SK-N-MC (cell line): ENCODE measurements at regions not wholly inside any gene's neighbourhood (a gene's known extent, or its start where the extent isn't known, plus 50 kb on each side); places are given as distances from the start of the nearest gene placed in this dataset.
"Not testable (repeated sequence)": the region's sequence is repeated elsewhere in the genome, so short reads cannot be mapped to it uniquely, and the experiment has no call there.

Experiments used
- DNase-seq: peaks from one replicate; pipeline ENCODE4 v3.0.0-alpha.2; 2011; ENCODE audit warnings: low read depth, low spot score
- H3K27ac ChIP-seq: fragments of 200-600 bp; sonication (generic); 2 replicates; pipeline ENCODE4 v1.5.1; 2016; ENCODE audit warnings: mixed run types
- H3K36me3 ChIP-seq: fragments of 200-600 bp; sonication (generic); 2 replicates; pipeline ENCODE4 v1.6.1; 2017; ENCODE audit warnings: antibody characterized with exemption, low read length, mixed read lengths; ENCODE audit not compliant: insufficient read depth
- H3K4me3 ChIP-seq: fragments of 200-600 bp; sonication (generic); 2 replicates; pipeline ENCODE4 v1.5.1; 2016
- H3K9ac ChIP-seq: fragments of 200-600 bp; sonication (generic); 2 replicates; pipeline ENCODE4 v1.8.0; 2017; ENCODE audit warnings: mixed run types, mixed read lengths; ENCODE audit not compliant: insufficient read length
- H3K9me3 ChIP-seq: fragments of 200-600 bp; sonication (generic); 2 replicates; pipeline ENCODE4 v1.6.1; 2017; ENCODE audit warnings: low read depth, mild to moderate bottlenecking, antibody characterized with exemption, low read length, moderate library complexity, mixed read lengths
- EZH2 ChIP-seq: fragments of 200-600 bp; sonication (generic); IDR thresholded peaks from one replicate; pipeline ENCODE4 v1.6.1; 2017; ENCODE audit warnings: antibody characterized with exemption
- FOXP2 ChIP-seq: optimal IDR thresholded peaks from 2 replicates; pipeline ENCODE3; 2011; ENCODE audit warnings: mild to moderate bottlenecking, moderate library complexity; ENCODE audit not compliant: insufficient read depth; ENCODE audit errors: extremely low read length, control extremely low read depth
- POLR2AphosphoS5 ChIP-seq: IDR thresholded peaks from 2 replicates; pipeline ENCODE4 v1.6.1; 2012; ENCODE audit warnings: mild to moderate bottlenecking, low read depth, low read length, borderline replicate concordance

GRCh38 chr7:131031099-131031868 is 296.4 kb upstream of the MKLN1 start:
- no peak for DNase-seq
- H3K4me3 ChIP-seq: no peak overlapping the region
- H3K9ac ChIP-seq: peak overlapping the region; percentile 22
- TF ChIP-seq EZH2: no peak
- no peak for TF ChIP-seq POLR2AphosphoS5
- TF ChIP-seq FOXP2: no peak
- H3K36me3 ChIP-seq: peaks cover 4% of the 10 kb centered on the region; the same call in 1 of the 2 replicates
- no peaks in the 10 kb centered on the region for H3K9me3 ChIP-seq
- peak overlapping the region; percentile 79 for H3K27ac ChIP-seq

GRCh38 chr7:131032786-131033185 is 294.9 kb upstream of the MKLN1 start:
- Histone ChIP-seq H3K27ac (peak overlapping the region; percentile 100), H3K4me3 (no peak overlapping the region), H3K9me3 (no peaks in the 10 kb centered on the region), H3K36me3 (peaks cover 4% of the 10 kb centered on the region; the same call in 1 of the 2 replicates), H3K9ac (no peak overlapping the region)
- TF ChIP-seq POLR2AphosphoS5 (no peak), EZH2 (no peak), FOXP2 (no peak)
- DNase-seq: no peak

- Histone ChIP-seq H3K9me3 (no peaks in the 10 kb centered on the region), H3K27ac (peak overlapping the region; percentile 100), H3K4me3 (peak overlapping the region; percentile 45), H3K36me3 (peaks cover 4% of the 10 kb centered on the region; the same call in 1 of the 2 replicates), H3K9ac (peak overlapping the region; percentile 74)
- TF ChIP-seq FOXP2: no peak
- TF ChIP-seq EZH2: no peak
- TF ChIP-seq POLR2AphosphoS5: peak; percentile 18; the same call in 1 of the 2 replicates
- DNase-seq: no peak
These were observed 293.4 kb upstream of the MKLN1 start for GRCh38 chr7:131034166-131034881.

GRCh38 chr7:131035088-131035770 is 292.4 kb upstream of the MKLN1 start:
- Histone ChIP-seq H3K36me3 (no peaks in the 10 kb centered on the region), H3K9ac (peak overlapping the region; percentile 77), H3K4me3 (peak overlapping the region; percentile 53), H3K27ac (peak overlapping the region; percentile 100), H3K9me3 (no peaks in the 10 kb centered on the region)
- TF ChIP-seq EZH2 (no peak), POLR2AphosphoS5 (peak; percentile 38; the same call in 1 of the 2 replicates)
- DNase-seq: peak; percentile 96

GRCh38 chr7:131038153-131038552 is 289.5 kb upstream of the MKLN1 start:
- Histone ChIP-seq H3K27ac (peak overlapping the region; percentile 100), H3K9ac (no peak overlapping the region), H3K36me3 (no peaks in the 10 kb centered on the region), H3K4me3 (no peak overlapping the region), H3K9me3 (no peaks in the 10 kb centered on the region)
- DNase-seq: no peak
- TF ChIP-seq EZH2 (no peak), POLR2AphosphoS5 (no peak), FOXP2 (no peak)

GRCh38 chr7:131039355-131039762 is 288.3 kb upstream of the MKLN1 start:
- H3K27ac ChIP-seq: peak overlapping the region; percentile 100
- H3K4me3 ChIP-seq: peak overlapping the region; percentile 68

GRCh38 chr7:131039836-131040235 is 287.8 kb upstream of the MKLN1 start:
- Histone ChIP-seq H3K4me3 (peak overlapping the region; percentile 68), H3K36me3 (no peaks in the 10 kb centered on the region), H3K27ac (peak overlapping the region; percentile 100), H3K9ac (peak overlapping the region; percentile 52), H3K9me3 (no peaks in the 10 kb centered on the region)
- DNase-seq: no peak
- TF ChIP-seq EZH2 (no peak), FOXP2 (no peak), POLR2AphosphoS5 (no peak)

More at GRCh38 chr7:131039355-131039762, 288.3 kb upstream of the MKLN1 start:
- DNase-seq: no peak
- TF ChIP-seq POLR2AphosphoS5 (no peak), EZH2 (no peak), FOXP2 (no peak)
- H3K36me3 ChIP-seq: no peaks in the 10 kb centered on the region
- H3K9ac ChIP-seq: peak overlapping the region; percentile 52
- H3K9me3 ChIP-seq: no peaks in the 10 kb centered on the region

- H3K9ac ChIP-seq: peak overlapping the region; percentile 52
- peaks cover 5% of the 10 kb centered on the region for H3K36me3 ChIP-seq
- no peak for DNase-seq
- TF ChIP-seq POLR2AphosphoS5 (no peak), EZH2 (no peak), FOXP2 (peak; percentile 76)
- peak overlapping the region; percentile 100 for H3K27ac ChIP-seq
- H3K4me3 ChIP-seq: peak overlapping the region; percentile 68
- no peaks in the 10 kb centered on the region for H3K9me3 ChIP-seq
These were observed 287.2 kb upstream of the MKLN1 start for GRCh38 chr7:131040467-131040932.

- H3K4me3 ChIP-seq, DNase-seq, H3K9me3 ChIP-seq, H3K9ac ChIP-seq, H3K36me3 ChIP-seq: not testable (repeated sequence)
- H3K27ac ChIP-seq: peak overlapping the region; percentile 100; the same call in 1 of the 2 replicates
These were observed 286.5 kb upstream of the MKLN1 start for GRCh38 chr7:131041012-131041695.
